ENCODE measurements at regions not wholly inside any gene's neighbourhood (a gene's known extent, or its start where the extent isn't known, plus 50 kb on each side); places are given as distances from the start of the nearest gene placed in this dataset.

GRCh38 chr2:237200462-237200861 lies 114.8 kb downstream of the COPS8 start:
- TF ChIP-seq CTCF (conservative IDR thresholded peaks at IDR 0.05) = no peak
- TF ChIP-seq ZFX (IDR thresholded peaks at IDR 0.05) = no peak
